HG03066 (cell line): ENCODE measurements at regions not wholly inside any gene's neighbourhood (a gene's known extent, or its start where the extent isn't known, plus 50 kb on each side); places are given as distances from the start of the nearest gene placed in this dataset.
"Not testable (repeated sequence)": the region's sequence is repeated elsewhere in the genome, so short reads cannot be mapped to it uniquely, and the experiment has no call there.

Experiments used
- ATAC-seq: cut with Tn5 transposase; IDR thresholded peaks from one replicate; pipeline ENCODE4 v1.9.1; 2021; ENCODE audit warnings: low read depth; ENCODE audit not compliant: unreplicated experiment

DNA sequence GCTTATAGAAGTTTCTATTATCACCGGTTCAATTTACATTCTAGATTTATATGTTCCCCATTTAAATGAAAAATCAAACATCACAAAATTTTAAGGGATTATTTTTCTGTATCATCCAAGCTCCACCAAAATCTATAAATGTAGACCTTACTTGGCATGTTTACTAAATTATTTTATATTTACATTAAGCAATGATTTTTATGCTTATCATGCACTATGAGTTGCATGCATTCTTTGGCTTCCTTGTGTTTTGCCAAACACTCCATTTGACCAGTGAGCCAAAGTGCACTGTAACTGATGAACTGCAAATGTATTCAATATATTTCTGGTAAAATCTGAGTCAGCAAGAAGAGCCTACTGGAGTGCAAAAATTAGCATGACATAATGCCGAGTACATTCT lies 595.5 kb upstream of the PCDH7 start:
- ATAC-seq, result not testable (repeated sequence)

DNA sequence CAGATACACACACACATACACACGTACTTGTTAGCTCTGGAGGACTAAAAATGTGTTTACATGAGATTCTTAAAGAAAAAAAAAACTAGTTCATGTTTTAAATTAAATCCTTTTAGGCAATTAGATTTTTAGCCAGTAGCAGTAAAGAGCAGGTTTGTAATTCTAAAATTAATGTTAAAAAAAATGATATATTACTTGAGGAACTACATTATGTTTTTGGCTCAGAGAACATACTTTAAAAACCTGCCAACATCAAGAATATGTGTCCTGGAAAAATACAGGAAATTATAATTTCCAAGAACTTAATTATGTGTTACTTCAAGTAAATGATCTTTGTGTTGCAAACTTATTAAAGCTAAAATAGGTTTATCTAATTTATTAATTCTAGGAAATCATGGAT lies 594.3 kb upstream of the PCDH7 start:
- ATAC-seq, result no peak

DNA sequence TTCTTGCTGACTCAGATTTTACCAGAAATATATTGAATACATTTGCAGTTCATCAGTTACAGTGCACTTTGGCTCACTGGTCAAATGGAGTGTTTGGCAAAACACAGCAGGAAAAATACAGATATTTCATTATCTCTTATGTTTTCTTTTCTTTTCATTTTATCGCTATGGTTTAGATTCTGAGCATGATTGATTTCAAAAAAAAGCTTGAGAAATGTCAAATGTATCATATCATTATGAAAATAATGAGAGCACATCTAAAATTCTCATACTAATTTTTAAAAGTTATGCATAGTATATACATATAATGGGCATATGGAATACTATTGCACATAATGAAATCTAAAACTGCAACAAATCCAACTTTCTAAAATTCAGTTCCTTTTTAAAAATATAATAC lies 593.8 kb upstream of the PCDH7 start:
- no peak for ATAC-seq

DNA sequence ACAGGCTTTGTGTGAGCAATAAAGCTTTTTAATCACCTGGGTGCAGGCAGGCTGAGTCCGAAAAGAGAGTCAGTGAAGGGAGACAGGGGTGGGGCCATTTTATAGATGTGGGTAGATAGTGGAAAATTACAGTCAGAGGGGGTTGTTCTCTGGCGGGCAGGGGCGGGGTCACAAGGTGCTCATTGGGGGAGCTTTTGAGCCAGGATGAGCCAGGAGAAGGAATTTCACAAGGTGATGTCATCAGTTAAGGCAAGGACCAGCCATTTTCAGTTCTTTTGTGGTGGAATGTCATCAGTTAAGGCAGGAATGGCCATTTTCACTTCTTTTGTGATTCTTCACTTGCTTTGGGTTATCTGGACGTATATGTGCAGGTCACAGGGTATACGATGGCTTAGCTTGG lies 571.3 kb upstream of the PCDH7 start:
- ATAC-seq, result not testable (repeated sequence)

DNA sequence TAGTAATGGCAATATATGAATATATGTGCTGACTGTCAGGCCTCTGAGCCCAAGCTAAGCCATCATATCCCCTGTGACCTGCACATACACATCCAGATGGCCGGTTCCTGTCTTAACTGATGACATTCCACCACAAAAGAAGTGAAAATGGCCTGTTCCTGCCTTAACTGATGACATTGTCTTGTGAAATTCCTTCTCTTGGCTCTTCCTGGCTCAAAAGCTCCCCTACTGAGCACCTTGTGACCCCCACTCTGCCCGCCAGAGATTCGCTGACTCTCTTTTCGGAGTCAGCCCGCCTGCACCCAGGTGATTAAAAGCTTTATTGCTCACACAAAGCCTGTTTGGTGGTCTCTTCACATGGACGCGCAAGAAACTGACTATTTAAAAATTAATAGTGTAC lies 570.6 kb upstream of the PCDH7 start:
- ATAC-seq, result not testable (repeated sequence)

DNA sequence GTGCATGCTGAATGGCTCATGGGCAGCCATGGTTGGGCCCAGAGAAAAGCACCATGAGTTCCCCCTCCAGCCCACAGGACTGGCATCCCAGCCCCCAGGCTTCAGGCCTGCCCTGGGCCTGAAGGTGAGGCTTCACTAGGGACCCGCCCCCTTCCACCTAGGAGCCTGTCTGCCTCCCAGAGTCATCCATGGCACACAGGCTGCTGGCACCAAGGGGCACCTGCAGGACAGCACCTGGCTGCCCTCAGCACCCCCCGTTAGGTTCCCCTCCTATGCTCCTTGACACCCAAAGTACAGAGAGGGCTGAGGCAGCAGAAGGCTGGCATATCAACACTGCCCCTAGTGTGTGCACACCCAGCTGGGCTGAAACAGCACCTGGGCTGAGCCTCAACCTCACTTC lies 566.7 kb upstream of the PCDH7 start:
- ATAC-seq, result no peak

DNA sequence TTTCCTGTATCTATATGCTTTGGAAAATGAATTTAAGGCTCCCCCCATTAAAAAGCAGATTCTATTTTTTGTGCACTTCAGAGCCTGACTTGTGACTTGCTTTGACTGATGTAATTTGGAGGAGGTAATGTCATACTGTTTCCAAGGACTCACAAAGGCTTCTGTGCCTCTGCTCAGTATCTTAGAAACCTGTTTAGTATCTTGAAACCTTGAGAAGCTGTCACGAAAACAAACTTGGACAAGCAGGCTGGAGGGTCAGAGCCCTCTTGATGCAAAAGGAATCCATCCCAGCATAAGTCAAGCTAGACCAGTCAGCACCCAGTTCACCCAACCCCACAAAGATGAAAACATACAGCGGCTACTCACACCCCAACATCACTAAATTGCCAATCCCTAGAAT lies 560.0 kb upstream of the PCDH7 start:
- no peak for ATAC-seq

DNA sequence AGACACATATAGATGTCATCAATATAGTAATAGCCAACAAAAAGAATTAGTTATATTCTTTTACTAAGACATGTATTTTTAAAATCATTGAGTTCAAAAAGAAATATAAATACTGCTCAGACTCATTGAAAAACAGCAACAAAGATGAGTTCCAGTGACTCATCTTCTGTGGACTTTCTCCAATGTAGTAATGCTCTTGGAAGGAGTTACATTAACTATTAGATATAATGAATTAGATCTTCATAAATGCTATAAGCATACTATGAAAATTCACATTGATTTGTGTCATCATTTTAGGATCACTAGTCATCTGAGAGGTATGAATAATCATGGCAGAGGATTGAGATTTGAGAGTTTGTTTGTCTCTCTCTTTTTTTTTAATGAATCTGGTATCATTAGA lies 547.8 kb upstream of the PCDH7 start:
- no peak for ATAC-seq

DNA sequence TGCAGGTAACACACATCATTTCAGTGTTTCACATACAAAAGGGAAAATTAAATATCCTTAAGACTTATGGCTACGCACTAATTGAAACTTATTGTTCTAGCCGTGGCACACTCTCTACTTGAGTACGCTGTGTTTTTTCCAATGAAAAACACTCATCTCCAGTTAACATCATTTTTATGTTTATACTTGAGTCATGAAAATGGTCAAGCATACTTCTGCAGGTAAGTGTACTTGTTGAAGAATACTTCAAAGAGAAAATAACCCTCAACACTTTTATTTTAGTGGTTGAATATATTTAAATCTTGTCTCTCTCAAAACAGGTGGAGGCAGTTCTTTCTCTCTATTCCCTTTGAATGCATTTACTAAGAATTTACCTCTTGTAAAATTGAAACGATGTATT lies 538.7 kb upstream of the PCDH7 start:
- ATAC-seq, result no peak

DNA sequence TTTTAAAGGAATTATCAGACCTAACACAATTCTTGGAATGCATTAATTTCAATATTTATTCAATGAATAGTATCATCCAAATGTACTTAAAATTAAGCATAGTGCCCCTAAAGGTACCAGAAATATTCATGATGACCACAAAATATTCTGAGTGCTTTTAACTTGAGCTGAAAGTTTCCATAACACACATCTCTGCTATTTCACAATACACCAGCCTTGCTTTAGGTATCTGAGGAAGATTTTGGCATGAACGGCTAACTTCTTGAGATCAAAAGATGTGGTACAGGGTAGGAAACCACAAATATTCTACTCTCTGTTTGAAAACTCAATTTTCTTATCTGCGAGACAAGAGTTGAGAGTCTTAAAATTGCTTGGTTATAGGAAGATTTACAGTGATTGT lies 538.3 kb upstream of the PCDH7 start:
- ATAC-seq, result no peak

DNA sequence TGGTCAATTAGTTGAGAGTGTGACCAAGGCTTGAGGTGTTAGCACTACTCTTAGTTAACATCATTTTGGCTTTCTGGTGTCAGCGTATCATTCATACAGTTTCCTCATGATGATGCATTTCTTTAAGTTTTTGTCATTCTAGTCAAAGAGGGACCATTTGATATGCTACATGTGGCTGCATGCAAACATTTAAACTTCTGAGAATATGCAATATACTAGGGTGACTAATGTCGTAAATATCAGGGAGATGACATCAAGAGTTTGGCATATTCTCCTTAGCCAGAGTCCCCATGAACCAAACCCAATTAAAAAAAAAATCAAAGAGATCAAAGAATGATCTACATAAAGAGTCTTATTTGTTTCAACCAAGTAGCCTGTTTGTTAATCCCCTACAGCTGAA lies 537.4 kb upstream of the PCDH7 start:
- no peak for ATAC-seq

DNA sequence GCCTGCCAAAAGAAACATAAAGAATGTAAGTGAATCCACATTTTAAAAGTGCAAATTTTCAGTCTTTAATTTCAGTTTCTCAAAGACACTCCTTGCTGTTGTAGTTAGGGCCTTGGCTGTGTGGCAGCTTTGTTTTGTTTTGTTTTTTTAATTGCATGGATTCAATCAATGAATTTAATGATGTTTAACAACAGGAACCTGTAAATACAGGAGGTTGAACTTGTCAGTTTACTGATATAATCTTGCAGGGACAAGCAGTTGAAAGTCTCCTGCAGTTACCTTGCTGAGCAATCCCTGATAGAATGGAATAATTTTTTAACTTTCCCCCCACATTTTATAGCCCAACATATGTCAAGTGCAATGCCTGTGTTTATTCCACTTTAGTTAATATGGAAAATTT lies 528.3 kb upstream of the PCDH7 start:
- no peak for ATAC-seq

DNA sequence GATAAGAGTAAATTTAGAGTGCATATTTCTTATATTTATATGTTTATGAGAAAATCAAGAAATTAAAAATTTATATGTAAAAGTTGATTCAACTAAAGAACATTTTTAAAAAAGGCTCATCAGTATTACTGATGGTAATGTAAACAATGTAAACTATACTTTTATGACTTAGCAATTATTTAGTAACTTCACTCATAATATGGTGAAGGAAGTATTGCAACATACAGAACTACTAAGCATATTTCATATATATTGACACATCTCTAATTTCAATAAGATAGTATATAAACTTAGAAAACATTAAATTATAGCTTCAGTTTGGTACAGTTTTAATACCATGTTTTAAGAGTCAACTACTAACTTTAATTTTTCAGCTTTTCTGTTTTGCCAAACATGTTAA lies 512.8 kb upstream of the PCDH7 start:
- ATAC-seq, result no peak

DNA sequence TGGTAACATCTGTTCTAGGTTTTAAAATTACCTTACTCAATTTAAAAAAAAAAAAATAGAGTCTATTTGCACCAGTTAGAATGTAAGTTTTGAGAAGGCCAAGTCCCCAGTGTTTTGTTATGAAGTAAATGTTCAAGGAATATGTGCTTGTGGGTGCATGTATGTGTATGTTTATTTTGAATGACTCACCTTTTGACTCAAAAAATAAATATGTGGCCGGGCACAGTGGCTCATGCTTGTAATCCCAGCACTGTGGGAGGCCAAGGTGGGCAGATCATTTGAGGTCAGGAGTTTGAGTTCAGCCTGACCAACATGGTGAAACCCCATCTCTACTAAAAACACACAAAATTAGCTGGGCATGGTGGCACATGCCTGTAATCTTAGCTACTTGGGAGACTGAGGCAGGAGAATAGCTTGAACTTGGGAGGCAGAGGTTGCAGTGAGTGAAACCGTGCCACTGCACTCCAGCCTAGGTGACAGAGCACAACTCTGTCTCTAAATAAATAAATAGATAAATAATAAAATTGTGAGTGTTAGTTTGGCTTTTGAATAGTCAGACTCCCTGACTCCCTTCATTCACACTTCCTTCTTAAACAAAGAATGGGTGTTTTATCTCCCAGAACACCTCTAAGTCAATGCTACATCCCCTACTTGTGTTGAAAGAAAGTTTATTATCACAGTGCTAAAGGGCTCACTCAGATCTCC lies 511.3 kb upstream of the PCDH7 start:
- ATAC-seq, result no peak

DNA sequence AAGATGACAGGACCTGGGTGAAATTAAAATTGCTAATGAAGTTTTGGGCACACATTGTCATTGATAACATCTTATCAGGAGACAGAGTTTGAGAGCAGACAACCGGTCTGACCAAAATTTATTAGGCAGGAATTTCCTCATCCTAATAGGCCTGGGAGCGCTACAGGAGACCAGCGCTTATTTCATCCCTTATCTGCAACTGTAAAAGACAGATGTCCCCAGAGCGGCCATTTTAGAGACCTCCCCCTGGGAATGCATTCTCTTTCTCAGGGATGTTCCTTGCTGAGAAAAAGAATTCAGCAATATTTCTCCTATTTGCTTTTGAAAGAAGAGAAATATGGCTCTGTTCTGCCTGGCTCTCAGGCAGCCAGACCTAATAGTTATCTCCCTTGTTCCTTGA lies 504.2 kb upstream of the PCDH7 start:
- not testable (repeated sequence) for ATAC-seq

DNA sequence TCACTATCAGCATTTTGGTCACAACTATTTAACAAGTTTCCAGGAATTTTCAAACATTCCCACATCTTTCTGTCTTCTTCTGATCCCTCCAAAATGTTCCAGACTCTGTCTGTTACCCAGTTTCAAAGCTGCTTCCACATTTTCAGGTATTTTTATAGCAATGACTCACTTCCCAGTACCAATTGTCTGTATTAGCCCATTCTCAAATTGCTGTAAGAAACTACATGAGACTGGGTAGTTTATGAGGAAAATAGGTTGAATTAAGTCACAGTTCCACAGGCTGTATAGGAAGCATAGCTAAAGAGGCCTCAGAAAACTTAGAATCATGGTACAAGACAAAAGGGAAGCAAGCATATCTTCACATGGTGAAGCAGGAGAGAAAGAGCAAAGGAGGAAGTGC lies 475.0 kb upstream of the PCDH7 start:
- ATAC-seq, result no peak

DNA sequence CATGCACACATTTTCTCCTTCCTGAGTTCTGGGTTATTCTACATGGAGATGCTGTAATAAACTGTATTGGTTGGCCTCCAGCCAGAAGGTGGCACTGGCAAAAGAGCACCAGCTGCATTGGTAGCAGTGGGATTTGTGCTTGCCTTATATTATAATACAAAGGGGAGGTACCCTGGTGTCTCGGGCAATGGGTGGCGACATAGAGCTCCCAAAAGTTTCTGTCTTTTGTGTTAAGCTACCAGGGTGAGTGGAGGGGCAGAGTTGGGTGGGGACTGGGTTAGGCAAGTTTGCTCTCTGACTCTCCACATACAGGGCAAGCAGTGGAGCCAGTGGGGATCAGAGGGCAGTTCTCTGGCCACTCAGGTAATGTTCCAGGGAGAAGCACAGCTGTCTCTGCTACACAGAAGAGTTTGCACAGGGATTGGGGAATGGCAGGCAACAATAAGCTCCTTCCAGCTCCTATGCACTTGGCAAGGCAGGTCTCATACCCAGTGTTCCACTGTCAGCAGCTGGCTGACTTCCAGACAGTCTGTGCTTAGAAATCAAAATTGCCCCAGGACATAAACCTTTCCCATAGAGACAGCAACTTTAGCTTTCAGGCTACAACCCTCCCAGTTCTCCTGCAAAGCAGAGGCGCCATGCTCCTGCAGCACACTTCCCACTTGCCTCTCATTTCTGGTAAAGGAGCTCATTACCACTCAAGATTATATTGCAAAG lies 463.9 kb upstream of the PCDH7 start:
- ATAC-seq, result no peak

DNA sequence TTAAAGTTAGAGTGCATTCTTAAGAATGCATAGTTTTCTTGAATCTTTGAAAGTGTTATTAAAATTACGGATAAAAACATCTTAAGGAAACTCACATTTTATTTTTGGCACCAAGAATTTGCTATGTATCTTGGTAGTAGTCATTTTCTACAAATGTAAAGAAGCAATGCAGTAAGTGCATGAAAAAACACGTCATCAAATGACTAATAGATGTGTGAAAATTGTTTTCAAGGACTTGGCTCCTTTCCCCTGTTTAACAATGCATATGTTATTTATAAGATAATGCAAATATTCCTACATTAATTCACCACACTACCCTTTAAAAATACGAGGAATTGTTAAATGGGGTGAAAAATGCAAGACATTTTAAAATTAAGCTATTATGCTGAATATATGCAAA lies 461.2 kb upstream of the PCDH7 start:
- no peak for ATAC-seq

DNA sequence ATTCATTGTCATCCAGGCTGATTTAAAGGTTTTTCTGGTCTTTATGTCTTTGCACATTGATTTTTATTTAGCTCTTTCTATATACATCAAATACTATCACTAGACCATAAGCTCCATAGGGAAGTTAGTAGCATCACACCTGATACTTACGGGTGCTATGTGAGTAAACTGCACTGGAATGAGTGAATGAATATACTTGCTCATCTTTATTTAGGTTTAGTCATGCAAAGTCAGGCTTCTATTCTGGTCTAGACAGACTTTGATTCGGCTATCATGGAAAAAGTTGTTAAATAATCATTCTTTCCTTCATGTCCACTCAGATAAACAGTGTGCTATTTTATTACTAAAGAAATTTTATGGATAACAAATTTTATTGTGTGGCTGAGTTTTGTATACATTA lies 457.8 kb upstream of the PCDH7 start:
- ATAC-seq, result no peak

DNA sequence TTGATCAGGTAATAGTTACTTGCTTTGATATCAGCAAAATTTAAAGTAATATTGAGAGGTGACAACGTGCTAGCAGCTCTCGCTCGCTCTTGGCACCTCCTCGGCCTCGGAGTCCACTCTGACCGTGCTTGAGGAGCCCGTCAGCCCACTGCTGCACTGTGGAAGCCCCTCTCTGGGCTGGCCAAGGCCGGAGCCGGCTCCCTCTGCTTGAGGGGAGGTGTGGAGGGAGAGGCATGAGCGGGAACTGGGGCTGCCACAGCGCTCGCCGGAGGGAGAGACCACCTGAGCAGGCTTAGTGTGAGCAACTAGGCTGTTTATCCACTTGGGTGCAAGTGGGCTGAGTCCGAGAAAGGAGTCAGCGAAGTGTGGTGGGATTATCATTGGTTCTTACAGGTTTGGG lies 455.7 kb upstream of the PCDH7 start:
- no peak for ATAC-seq

DNA sequence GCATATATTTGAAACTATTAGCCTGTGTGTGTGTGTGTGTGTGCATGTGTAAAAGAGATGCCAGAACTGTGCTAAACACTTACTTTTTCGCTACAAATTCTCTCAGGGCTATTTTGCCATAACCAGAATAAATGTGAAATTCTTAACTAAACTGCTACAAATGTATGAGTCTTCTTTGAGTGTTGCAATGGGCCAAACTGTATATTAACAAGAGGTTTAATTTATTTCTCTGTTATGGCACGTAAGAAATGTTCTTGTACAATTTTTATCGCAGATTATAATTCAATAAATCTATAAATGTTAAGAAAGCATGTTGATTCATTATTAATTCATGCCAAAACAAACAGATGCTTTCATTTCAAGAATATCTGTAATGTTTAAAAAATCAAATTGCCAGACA lies 454.5 kb upstream of the PCDH7 start:
- no peak for ATAC-seq

DNA sequence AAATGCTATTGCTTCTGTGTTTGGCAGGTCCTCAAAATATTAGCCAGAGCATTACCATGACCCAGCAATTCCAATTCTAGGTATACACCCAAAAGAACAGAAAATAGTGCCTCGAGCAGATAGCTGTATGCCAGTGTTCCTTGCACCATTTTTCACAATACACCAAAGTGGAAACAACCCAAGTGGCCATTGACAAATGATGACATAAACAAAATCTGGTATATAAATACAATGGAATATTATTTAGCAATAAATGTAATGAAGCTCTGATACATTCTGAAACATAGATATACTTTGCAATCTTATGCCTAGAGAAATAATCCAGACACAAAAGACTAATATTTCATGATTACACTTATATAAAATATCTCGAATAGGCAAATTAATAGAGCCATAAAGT lies 451.8 kb upstream of the PCDH7 start:
- no peak for ATAC-seq

DNA sequence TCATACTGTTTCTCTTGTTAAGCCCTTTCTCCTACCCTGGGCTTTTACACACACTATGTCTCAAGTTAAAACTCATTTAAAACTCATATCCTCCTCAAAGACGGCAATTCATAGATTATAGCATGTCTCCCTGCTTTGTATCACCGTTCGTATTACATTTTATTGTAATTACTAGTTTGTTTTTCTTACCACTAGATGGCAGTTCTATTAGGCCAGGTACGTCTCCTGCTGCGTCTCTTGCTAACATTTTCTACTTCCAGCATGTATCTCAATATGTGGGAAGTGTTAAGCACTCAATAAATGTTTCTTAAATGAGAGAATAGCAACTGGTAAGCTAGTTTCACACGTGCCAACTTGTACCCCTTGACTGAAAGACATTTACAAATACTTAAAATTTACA lies 450.3 kb upstream of the PCDH7 start:
- ATAC-seq, result no peak
